ENCODE measurements at regions not wholly inside any gene's neighbourhood (a gene's known extent, or its start where the extent isn't known, plus 50 kb on each side); places are given as distances from the start of the nearest gene placed in this dataset.
"Not testable (repeated sequence)": the region's sequence is repeated elsewhere in the genome, so short reads cannot be mapped to it uniquely, and the experiment has no call there.

- TF ChIP-seq, protein P1, sequence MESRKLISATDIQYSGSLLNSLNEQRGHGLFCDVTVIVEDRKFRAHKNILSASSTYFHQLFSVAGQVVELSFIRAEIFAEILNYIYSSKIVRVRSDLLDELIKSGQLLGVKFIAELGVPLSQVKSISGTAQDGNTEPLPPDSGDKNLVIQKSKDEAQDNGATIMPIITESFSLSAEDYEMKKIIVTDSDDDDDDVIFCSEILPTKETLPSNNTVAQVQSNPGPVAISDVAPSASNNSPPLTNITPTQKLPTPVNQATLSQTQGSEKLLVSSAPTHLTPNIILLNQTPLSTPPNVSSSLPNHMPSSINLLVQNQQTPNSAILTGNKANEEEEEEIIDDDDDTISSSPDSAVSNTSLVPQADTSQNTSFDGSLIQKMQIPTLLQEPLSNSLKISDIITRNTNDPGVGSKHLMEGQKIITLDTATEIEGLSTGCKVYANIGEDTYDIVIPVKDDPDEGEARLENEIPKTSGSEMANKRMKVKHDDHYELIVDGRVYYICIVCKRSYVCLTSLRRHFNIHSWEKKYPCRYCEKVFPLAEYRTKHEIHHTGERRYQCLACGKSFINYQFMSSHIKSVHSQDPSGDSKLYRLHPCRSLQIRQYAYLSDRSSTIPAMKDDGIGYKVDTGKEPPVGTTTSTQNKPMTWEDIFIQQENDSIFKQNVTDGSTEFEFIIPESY (CRISPR knock-in tag; IDR thresholded peaks at IDR 0.05), result not testable (repeated sequence)
- TF ChIP-seq, protein P2, sequence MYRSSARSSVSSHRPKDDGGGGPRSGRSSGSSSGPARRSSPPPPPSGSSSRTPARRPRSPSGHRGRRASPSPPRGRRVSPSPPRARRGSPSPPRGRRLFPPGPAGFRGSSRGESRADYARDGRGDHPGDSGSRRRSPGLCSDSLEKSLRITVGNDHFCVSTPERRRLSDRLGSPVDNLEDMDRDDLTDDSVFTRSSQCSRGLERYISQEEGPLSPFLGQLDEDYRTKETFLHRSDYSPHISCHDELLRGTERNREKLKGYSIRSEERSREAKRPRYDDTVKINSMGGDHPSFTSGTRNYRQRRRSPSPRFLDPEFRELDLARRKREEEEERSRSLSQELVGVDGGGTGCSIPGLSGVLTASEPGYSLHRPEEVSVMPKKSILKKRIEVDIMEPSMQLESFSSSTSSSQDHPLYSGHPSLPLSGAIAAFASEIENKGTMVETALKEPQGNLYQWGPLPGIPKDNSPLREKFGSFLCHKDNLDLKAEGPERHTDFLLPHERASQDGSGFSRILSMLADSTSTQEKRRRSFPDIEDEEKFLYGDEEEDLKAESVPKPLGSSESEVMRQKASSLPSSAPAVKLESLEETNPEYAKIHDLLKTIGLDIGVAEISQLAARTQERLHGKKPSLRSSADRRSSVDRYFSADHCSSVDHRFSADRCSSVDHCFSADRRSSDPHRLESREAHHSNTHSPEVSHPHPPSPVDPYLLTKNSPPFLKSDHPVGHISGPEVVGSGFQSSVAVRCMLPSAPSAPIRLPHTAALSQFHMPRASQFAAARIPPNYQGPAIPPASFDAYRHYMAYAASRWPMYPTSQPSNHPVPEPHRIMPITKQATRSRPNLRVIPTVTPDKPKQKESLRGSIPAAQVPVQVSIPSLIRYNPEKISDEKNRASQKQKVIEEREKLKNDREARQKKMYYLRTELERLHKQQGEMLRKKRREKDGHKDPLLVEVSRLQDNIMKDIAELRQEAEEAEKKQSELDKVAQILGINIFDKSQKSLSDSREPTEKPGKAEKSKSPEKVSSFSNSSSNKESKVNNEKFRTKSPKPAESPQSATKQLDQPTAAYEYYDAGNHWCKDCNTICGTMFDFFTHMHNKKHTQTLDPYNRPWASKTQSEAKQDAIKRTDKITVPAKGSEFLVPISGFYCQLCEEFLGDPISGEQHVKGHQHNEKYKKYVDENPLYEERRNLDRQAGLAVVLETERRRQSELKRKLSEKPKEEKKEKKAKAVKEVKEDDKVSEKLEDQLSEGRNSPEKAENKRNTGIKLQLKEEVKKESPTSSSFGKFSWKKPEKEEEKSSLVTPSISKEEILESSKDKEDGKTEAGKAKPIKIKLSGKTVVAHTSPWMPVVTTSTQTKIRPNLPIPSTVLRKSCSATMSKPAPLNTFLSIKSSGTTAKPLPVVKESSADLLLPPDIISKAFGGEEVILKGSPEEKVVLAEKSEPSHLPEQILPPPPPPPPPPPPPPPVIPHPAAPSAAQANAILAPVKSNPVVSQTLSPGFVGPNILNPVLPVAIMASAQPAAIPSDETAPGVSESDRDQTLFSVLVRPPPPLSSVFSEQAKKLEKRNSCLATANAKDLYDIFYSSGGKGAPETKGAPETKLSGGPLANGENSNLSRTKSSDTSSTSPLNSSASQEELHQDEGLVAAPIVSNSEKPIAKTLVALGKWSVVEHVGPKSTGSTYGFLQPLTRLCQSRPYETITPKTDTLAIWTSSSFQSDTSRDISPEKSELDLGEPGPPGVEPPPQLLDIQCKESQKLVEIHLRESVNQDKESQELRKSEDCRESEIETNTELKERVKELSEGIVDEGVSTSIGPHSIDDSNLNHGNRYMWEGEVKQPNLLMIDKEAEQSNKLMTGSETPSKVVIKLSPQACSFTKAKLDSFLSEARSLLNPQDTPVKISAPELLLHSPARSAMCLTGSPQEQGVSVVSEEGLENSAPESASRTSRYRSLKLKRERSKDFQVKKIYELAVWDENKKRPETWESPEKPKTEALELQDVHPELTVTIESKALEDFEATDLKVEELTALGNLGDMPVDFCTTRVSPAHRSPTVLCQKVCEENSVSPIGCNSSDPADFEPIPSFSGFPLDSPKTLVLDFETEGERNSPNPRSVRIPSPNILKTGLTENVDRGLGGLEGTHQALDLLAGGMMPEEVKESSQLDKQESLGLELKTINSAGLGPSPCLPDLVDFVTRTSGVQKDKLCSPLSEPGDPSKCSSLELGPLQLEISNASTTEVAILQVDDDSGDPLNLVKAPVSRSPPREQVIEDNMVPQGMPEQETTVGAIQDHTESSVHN (IDR thresholded peaks at IDR 0.05; ENCODE audit: borderline replicate concordance in 1 of 2, low read depth in 1 of 2), result not testable (repeated sequence)
- not testable (repeated sequence) for TF ChIP-seq POLR2A (conservative IDR thresholded peaks at IDR 0.05); NFIC (IDR thresholded peaks at IDR 0.05); POLR2AphosphoS5 (IDR thresholded peaks at IDR 0.05; ENCODE audit: control insufficient read depth, insufficient read depth, low read depth, low read length); CHD2 (IDR thresholded peaks at IDR 0.05; ENCODE audit: low read depth, low read length)
- TF ChIP-seq, protein P3, sequence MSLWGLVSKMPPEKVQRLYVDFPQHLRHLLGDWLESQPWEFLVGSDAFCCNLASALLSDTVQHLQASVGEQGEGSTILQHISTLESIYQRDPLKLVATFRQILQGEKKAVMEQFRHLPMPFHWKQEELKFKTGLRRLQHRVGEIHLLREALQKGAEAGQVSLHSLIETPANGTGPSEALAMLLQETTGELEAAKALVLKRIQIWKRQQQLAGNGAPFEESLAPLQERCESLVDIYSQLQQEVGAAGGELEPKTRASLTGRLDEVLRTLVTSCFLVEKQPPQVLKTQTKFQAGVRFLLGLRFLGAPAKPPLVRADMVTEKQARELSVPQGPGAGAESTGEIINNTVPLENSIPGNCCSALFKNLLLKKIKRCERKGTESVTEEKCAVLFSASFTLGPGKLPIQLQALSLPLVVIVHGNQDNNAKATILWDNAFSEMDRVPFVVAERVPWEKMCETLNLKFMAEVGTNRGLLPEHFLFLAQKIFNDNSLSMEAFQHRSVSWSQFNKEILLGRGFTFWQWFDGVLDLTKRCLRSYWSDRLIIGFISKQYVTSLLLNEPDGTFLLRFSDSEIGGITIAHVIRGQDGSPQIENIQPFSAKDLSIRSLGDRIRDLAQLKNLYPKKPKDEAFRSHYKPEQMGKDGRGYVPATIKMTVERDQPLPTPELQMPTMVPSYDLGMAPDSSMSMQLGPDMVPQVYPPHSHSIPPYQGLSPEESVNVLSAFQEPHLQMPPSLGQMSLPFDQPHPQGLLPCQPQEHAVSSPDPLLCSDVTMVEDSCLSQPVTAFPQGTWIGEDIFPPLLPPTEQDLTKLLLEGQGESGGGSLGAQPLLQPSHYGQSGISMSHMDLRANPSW (CRISPR knock-in tag; IDR thresholded peaks at IDR 0.05), result not testable (repeated sequence)
Observed at GRCh38 chr14:46568161-46568560, 83.4 kb downstream of the RPL10L start.

Measured in K562 (cell line).